KMS-11 (cell line): ENCODE measurements at regions not wholly inside any gene's neighbourhood (a gene's known extent, or its start where the extent isn't known, plus 50 kb on each side); places are given as distances from the start of the nearest gene placed in this dataset.

Source experiments
- H2AFZ ChIP-seq: fragments of 200-600 bp; sonication (generic); 2 replicates; pipeline ENCODE4 v1.6.1; 2016; ENCODE audit warnings: antibody characterized with exemption, mixed run types, low read depth
- H3K27ac ChIP-seq: fragments of 200-600 bp; sonication (generic); 2 replicates; pipeline ENCODE4 v1.6.1; 2016; ENCODE audit warnings: mild to moderate bottlenecking, mixed run types
- H3K27me3 ChIP-seq: fragments of 200-600 bp; sonication (generic); 2 replicates; pipeline ENCODE4 v1.6.1; 2017; ENCODE audit warnings: mild to moderate bottlenecking, low read depth, mixed run types, moderate library complexity; ENCODE audit not compliant: insufficient read depth
- H3K36me3 ChIP-seq: fragments of 200-600 bp; sonication (generic); 2 replicates; pipeline ENCODE4 v1.6.1; 2017; ENCODE audit warnings: mild to moderate bottlenecking, mixed run types; ENCODE audit not compliant: insufficient read depth
- H3K4me1 ChIP-seq: fragments of 200-600 bp; sonication (generic); 2 replicates; pipeline ENCODE4 v1.6.1; 2016; ENCODE audit warnings: mild to moderate bottlenecking, low read depth, mixed run types; ENCODE audit not compliant: poor library complexity, severe bottlenecking
- H3K4me2 ChIP-seq: fragments of 200-600 bp; sonication (generic); 2 replicates; pipeline ENCODE4 v1.7.0; 2016; ENCODE audit warnings: mild to moderate bottlenecking, mixed run types
- H3K4me3 ChIP-seq: fragments of 200-600 bp; sonication (generic); IDR thresholded peaks from 2 replicates; pipeline ENCODE4 v1.6.1; 2017; ENCODE audit warnings: low read depth, low read length, mixed read lengths; ENCODE audit not compliant: insufficient read depth
- H3K79me2 ChIP-seq: fragments of 200-600 bp; sonication (generic); 2 replicates; pipeline ENCODE4 v1.6.1; 2016; ENCODE audit warnings: low read depth, mixed run types; ENCODE audit not compliant: insufficient read depth
- H3K9ac ChIP-seq: fragments of 200-600 bp; sonication (generic); 2 replicates; pipeline ENCODE4 v1.6.1; 2016; ENCODE audit warnings: mild to moderate bottlenecking, mixed run types
- H4K20me1 ChIP-seq: fragments of 200-600 bp; sonication (generic); 2 replicates; pipeline ENCODE4 v1.6.1; 2016; ENCODE audit warnings: mild to moderate bottlenecking, mixed run types; ENCODE audit not compliant: insufficient read depth
- CTCF ChIP-seq: fragments of 200-600 bp; sonication (generic); conservative IDR thresholded peaks from 2 replicates; pipeline ENCODE4 v1.6.1; 2017; ENCODE audit warnings: low read depth, mild to moderate bottlenecking, antibody characterized with exemption, low read length, moderate library complexity, mixed read lengths

- TF ChIP-seq CTCF = no peak
- Histone ChIP-seq H3K27me3 (no peaks in the 10 kb centered on the region), H3K36me3 (no peaks in the 10 kb centered on the region), H3K79me2 (no peaks in the 10 kb centered on the region), H3K27ac (peak overlapping the region; percentile 99), H2AFZ (peak overlapping the region; percentile 54; the same call in 1 of the 2 replicates), H3K4me1 (peaks cover 42% of the 10 kb centered on the region), H3K4me3 (no peak overlapping the region), H3K4me2 (0 out of 2 replicates have a peak overlapping the region, but pooled peaks have one; percentile 19), H4K20me1 (no peaks in the 10 kb centered on the region), H3K9ac (no peak overlapping the region)
Observed at GRCh38 chr13:66224663-66225062, 1005.5 kb downstream of the PCDH9 start.

GRCh38 chr13:66222926-66223325 is 1007.2 kb downstream of the PCDH9 start:
- Histone ChIP-seq H3K4me1 (peaks cover 47% of the 10 kb centered on the region), H2AFZ (peak overlapping the region; percentile 60), H4K20me1 (no peaks in the 10 kb centered on the region), H3K4me2 (peak overlapping the region; percentile 34; the same call in 1 of the 2 replicates), H3K79me2 (no peaks in the 10 kb centered on the region), H3K4me3 (no peak overlapping the region), H3K27me3 (no peaks in the 10 kb centered on the region), H3K27ac (peak overlapping the region; percentile 99), H3K9ac (peak overlapping the region; percentile 64), H3K36me3 (no peaks in the 10 kb centered on the region)
- no peak for TF ChIP-seq CTCF

GRCh38 chr13:66222127-66222526 is 1008.0 kb downstream of the PCDH9 start:
- no peak for TF ChIP-seq CTCF
- Histone ChIP-seq H3K4me2 (peak overlapping the region; percentile 34; the same call in 1 of the 2 replicates), H4K20me1 (no peaks in the 10 kb centered on the region), H3K27ac (peak overlapping the region; percentile 99), H3K79me2 (no peaks in the 10 kb centered on the region), H3K4me3 (no peak overlapping the region), H2AFZ (peak overlapping the region; percentile 60; the same call in 1 of the 2 replicates), H3K9ac (peak overlapping the region; percentile 64; the same call in 1 of the 2 replicates), H3K36me3 (no peaks in the 10 kb centered on the region), H3K4me1 (peaks cover 47% of the 10 kb centered on the region), H3K27me3 (no peaks in the 10 kb centered on the region)

- H3K9ac ChIP-seq = no peak overlapping the region
- no peak overlapping the region for H2AFZ ChIP-seq
- H3K4me1 ChIP-seq = peaks cover 32% of the 10 kb centered on the region
- no peaks in the 10 kb centered on the region for H3K79me2 ChIP-seq
- H3K27me3 ChIP-seq = no peaks in the 10 kb centered on the region
- TF ChIP-seq CTCF = no peak
- H3K36me3 ChIP-seq = no peaks in the 10 kb centered on the region
- H3K4me3 ChIP-seq = no peak overlapping the region
- H3K4me2 ChIP-seq = no peak overlapping the region
- no peaks in the 10 kb centered on the region for H4K20me1 ChIP-seq
- H3K27ac ChIP-seq = no peak overlapping the region
Observed at GRCh38 chr13:66219506-66219905, 1010.6 kb downstream of the PCDH9 start.
